NOMO-1 treated with dmso at 0.1 percent for 144 hours (cell line): ENCODE measurements at regions not wholly inside any gene's neighbourhood (a gene's known extent, or its start where the extent isn't known, plus 50 kb on each side); places are given as distances from the start of the nearest gene placed in this dataset.
"Not testable (repeated sequence)": the region's sequence is repeated elsewhere in the genome, so short reads cannot be mapped to it uniquely, and the experiment has no call there.

Experiments used
- DNase-seq: peaks from one replicate; lab custom pipeline; 2025; ENCODE audit not compliant: unreplicated experiment; lab: John Stamatoyannopoulos, UW

GRCh38 chr2:217604527-217605194 lies 398.1 kb downstream of the TNS1 start:
- DNase-seq: no peak

DNA sequence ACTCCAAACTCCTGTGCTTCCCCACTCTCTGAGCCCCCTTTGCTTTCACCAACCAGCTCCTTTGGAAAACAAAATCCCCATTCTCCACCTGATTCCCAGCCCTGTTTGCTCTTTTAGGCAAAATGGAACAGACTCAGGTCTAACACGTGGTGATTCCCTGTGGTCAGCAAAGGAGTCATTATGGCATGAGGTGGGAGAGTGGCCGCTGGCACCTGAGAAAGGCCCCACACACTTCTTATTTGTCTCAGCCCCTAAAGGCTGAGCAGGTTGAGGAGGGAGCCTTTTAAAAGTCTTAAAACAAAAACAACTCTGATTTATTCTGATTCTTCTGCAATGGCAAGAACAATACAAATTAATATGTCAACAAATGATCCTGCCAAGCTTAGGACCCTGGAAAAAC lies 401.2 kb downstream of the TNS1 start:
- no peak for DNase-seq

GRCh38 chr2:217599906-217600305 lies 402.9 kb downstream of the TNS1 start:
- DNase-seq: no peak

DNA sequence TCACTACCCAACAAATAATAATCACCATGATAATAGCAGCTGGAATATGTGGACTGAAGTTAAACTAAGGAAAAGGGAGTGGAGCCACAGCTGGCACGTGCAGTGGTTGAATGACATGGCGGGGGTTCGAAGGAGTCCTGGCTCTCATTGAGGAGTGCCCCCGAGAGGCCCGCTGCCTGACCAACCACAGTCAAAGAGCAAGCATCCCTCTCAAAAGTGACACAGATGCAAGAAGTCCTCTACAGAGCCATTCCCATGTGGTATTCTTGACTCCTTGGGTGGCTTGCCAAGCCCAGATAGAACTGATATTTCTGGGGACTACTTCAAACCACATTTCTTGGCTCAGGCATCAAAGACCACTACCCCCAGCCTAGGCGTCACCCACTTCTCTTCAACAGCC lies 405.1 kb downstream of the TNS1 start:
- DNase-seq: no peak

DNA sequence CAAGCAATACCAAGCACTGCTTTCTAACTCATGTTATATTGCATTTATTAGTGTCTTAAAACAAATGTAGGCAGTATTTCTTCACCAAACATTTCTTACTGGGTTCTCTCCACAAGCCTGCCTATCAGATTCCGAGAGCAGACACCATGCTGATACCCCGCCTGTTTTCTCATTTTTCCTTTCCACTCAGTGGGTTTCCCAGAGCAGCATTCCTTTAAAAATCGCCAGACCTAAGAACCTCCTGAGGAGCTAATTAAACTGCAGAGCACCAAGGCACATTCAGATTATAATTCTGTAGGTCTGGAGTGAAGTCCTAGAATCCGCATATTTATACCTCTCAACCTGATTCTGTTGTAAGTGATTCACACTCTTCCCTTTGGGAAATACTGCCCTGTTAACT lies 405.6 kb downstream of the TNS1 start:
- DNase-seq: no peak

- peak; percentile 60 for DNase-seq
Observed at GRCh38 chr2:217593732-217594131, 409.1 kb downstream of the TNS1 start.

- DNase-seq: no peak
Observed at GRCh38 chr2:217588266-217588665, 414.5 kb downstream of the TNS1 start.

DNA sequence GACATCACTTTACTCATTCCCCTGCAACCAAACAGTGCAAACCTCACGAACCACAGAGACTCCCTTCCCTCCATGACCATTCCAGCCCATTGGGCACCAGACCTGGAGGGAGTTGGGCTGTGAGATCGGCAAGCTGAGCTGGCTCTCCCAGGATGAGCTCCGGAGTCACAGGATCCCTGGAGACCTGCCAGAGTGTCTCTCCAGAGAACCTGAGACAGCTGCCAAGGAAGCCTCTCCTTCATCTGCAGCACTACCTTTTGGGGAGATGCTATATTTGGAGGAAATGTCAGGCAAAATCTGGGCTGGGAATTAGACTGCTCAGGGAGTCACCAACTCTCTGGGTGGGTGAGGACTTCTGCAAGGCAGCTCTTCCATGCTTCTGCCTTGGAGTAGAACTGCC lies 417.4 kb downstream of the TNS1 start:
- DNase-seq: no peak

GRCh38 chr2:217580407-217580806 lies 422.4 kb downstream of the TNS1 start:
- DNase-seq: not testable (repeated sequence)

DNA sequence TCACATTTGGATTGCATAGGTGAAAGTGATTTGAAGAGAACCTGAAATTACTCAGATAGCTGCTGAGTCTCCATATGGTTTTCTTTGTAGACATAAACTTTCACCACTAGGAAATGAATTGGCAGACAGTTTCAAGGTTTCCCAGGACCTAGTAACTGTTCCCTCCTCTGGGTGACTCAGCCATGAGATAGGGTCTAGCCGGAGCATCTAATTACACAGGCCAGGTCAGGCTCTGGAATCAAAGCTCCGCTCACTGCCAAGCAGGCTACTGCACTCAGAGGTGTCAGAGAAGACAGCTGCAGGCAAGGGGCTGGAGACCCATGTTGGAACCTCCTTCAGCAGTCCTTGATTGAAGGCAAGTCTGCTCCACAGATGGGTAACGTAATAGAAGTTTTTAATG lies 429.2 kb downstream of the TNS1 start:
- DNase-seq: no peak

- no peak for DNase-seq
Observed at GRCh38 chr2:217570394-217570793, 432.4 kb downstream of the TNS1 start.

- no peak for DNase-seq
Observed at GRCh38 chr2:217568289-217568971, 434.4 kb downstream of the TNS1 start.

- DNase-seq: no peak
Observed at GRCh38 chr2:217563565-217563964, 439.2 kb downstream of the TNS1 start.

- no peak for DNase-seq
Observed at GRCh38 chr2:217562871-217563480, 439.8 kb downstream of the TNS1 start.

DNA sequence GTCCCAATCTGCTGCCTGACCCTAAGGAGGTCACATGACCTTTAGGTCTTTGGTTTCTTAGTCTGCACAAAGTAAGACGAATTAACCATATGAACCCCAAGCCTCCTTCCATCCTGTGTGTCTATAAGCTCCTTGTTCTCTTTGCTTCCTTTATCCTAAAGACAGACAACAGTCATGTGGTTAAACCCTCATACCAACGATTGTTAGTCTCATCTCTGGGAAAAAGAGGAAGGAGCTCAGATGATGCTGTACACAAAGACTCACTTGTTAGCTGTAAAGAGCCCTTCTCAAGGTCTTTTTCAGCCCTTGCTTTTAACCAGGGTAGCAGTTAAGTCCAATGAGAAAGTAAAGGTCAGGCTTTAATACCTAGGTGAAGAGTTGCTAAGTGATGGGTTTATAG lies 443.7 kb downstream of the TNS1 start:
- DNase-seq: no peak

DNA sequence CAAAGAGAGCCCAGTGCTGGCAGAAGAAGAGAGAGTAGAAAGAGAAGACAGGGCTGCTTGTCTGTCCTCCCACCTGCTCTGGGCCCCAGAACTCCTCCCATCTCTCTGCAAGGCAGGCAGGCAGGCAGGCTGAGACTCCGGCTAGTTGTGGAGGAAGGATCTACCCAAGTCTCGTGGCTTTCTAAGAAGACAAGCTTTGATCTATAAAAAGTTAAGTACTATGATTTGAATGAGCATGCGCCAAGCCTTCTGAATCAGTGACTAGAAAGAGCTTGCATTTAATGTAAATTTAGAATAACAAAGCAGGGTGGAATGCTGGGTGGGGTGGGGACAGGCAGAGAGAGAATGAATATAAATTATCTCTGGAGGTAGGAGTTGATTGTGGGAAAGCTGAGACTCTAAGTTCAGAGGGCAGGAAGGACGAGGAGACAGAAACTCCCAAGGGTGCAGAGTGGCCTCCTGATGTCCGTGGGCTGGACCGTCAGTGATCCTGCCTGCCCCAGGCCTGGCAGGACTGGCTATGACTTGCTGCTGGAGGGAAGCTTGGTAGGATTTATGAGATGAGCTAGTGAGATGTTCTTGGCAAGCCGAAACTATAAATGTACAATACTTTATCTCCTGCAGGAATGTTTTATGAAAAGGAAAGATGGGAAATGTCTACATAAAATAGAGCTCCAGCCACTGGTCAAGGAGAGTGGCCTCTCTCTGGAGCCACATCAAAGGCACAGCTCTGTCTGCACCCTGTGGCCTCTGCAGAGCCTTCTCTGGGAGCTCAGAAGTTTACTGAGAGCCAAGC lies 447.5 kb downstream of the TNS1 start:
- no peak for DNase-seq

- no peak for DNase-seq
Observed at GRCh38 chr2:217553679-217554078, 449.1 kb downstream of the TNS1 start.

DNA sequence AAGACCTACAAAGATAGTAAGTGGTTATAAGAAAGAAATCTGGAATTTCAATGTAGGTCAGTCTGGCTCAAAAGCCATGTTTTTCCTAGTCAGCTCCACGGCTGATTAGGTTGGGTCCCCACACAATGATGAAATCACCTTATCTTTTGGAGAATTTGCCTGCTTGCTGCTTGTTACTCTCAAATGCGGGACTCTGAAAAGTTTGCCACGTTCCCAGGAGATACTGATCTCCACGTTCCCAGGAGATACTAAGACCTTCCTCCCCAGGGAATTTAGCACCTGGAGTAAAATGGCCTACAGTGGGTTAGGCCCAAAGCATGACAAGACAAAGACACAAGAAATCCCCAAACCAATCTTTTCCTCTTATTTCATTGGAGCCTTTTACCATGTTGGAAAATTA lies 449.6 kb downstream of the TNS1 start:
- no peak for DNase-seq

- no peak for DNase-seq
Observed at GRCh38 chr2:217552081-217552480, 450.7 kb downstream of the TNS1 start.

DNA sequence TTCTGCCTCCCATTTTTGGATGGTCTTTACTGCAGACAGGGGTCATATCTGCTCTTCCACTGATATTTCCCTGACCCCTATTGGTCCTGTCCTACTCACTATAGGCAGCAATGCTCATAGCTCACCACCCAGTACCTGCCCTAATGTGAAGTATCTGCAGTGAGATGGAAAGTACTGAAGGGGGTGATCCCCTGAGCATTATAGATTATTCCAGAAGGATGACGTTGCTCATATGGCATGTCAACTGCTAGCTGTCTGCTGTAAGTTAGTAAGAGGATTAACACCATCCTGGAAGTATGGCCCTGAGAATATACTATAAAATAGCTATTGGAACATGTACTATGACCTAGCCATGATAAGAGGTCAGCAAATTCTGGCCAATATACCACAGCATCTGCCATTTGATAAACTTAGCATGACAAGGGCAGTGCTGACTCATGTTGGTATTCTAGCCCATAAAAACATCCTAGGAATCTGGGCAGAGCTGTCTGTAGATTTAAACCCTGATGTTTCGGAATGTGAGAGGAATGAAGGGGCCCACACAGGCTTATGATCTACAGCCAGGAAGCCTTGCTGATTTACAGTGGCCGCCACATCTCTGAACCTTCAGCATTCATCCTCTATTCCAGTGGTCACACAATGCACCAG lies 451.4 kb downstream of the TNS1 start:
- no peak for DNase-seq

DNA sequence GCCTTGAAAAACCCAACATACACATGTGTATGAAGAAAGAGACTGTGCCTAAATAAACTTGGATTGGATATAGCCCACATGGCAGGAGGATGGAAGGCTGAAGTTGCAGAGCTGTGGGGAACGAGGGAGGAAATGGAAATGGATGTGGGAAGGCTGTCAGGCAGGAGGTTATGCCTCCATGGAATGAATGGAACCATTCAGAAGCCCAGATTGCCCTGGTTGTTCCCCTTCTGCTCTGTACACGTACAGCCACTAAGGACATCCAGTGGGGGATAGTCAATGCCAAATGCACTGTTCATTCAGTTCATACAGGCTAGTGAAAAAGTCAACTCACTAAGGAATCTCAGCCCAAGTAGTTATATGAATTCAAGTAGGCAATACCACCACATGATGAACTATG lies 463.7 kb downstream of the TNS1 start:
- DNase-seq: no peak
